ENCODE measurements at regions not wholly inside any gene's neighbourhood (a gene's known extent, or its start where the extent isn't known, plus 50 kb on each side); places are given as distances from the start of the nearest gene placed in this dataset.

- H2BK15ac ChIP-seq (ENCODE audit: low read length) = no peak overlapping the region
- H3K23ac ChIP-seq (ENCODE audit: insufficient read length) = no peak overlapping the region
- no peak for DNase-seq (ENCODE audit: low read depth in 1 of 2, low spot score in 2 of 2)
- peaks cover 0 to 16% (median 5%) of the 10 kb centered on the region in 4 experiments; a peak in 4 of 7 replicates for H3K27me3 ChIP-seq (replicated peaks in 1 of 4; ENCODE audit: control insufficient read depth in 3 of 4, extremely low read depth in 1 of 4, insufficient read depth in 3 of 4, low read length in 3 of 4)
- no peak overlapping the region for H2AFZ ChIP-seq (ENCODE audit: low read length)
- H2BK12ac ChIP-seq (ENCODE audit: low read depth, low read length) = no peak overlapping the region
- no peak overlapping the region for H3K4ac ChIP-seq (replicated peaks; ENCODE audit: insufficient read length, low read depth, low read length)
- no peak overlapping the region for H2BK5ac ChIP-seq (ENCODE audit: low read depth, low read length)
- no peaks in the 10 kb centered on the region for H3K79me1 ChIP-seq (ENCODE audit: low read depth, low read length)
- no peak overlapping the region for H3K27ac ChIP-seq (ENCODE audit: low read depth, low read length)
- no peak overlapping the region for H3K4me3 ChIP-seq (ENCODE audit: extremely low read depth in 1 of 4, insufficient read depth in 2 of 4, low read depth in 3 of 4, low read length in 4 of 4)
- CTCF ChIA-PET (ENCODE audit: partially characterized antibody) = interaction anchor here (0.8 kb wide), 1 partner anchor 47 kb away, joined by 3 read pairs; no protein-coding TSS in a partner anchor
- no peak overlapping the region for H3K18ac ChIP-seq (ENCODE audit: extremely low read depth, low read length)
- H3K9me3 ChIP-seq (ENCODE audit: insufficient read depth in 2 of 2, low read depth in 1 of 2, low read length in 1 of 2) = no peaks in the 10 kb centered on the region
- no peak overlapping the region for H2BK20ac ChIP-seq (ENCODE audit: low read length)
- no peak overlapping the region for H2AK5ac ChIP-seq (ENCODE audit: low read depth, low read length)
- POLR2A ChIA-PET (ENCODE audit: partially characterized antibody) = no interaction called here
- H3K56ac ChIP-seq (replicated peaks; ENCODE audit: insufficient read length, low read depth, low read length) = no peak overlapping the region
- TF ChIP-seq SRF (IDR thresholded peaks at IDR 0.05; ENCODE audit: low read depth, low read length) = no peak
- no peak for TF ChIP-seq CHD2 (IDR thresholded peaks at IDR 0.05; ENCODE audit: low read length)
- no peak for TF ChIP-seq CTBP2 (IDR thresholded peaks at IDR 0.05; ENCODE audit: borderline replicate concordance, insufficient read depth, insufficient read length, low read length)
- TF ChIP-seq SIX5 (IDR thresholded peaks at IDR 0.05; ENCODE audit: low read depth, low read length) = no peak
- no peak for TF ChIP-seq KDM4A (IDR thresholded peaks at IDR 0.05; ENCODE audit: low read depth, low read length, severe bottlenecking)
- no peak for TF ChIP-seq JUND (IDR thresholded peaks at IDR 0.05; ENCODE audit: low read length)
- TF ChIP-seq TAF7 (optimal IDR thresholded peaks at IDR 0.05; ENCODE audit: borderline replicate concordance, low read depth, low read length) = no peak
- no peak for TF ChIP-seq SIN3A (conservative IDR thresholded peaks at IDR 0.05 in 1 of 2, IDR thresholded peaks at IDR 0.05 in 1 of 2; ENCODE audit: low read depth in 1 of 2, low read length in 2 of 2)
- no peak for TF ChIP-seq MAFK (IDR thresholded peaks at IDR 0.05; ENCODE audit: low read depth, low read length)
- no peak for TF ChIP-seq TCF12 (IDR thresholded peaks at IDR 0.05; ENCODE audit: low read depth, low read length)
- no peak overlapping the region for H4K91ac ChIP-seq (replicated peaks; ENCODE audit: insufficient read length, low read length)
- no peaks in the 10 kb centered on the region; the same call in 1 of the 2 replicates for H3K23me2 ChIP-seq (ENCODE audit: low read depth, low read length)
- no peak overlapping the region for H4K5ac ChIP-seq (ENCODE audit: insufficient read length, low read depth, low read length)
- H4K8ac ChIP-seq (ENCODE audit: extremely low read depth, insufficient read depth, low read length) = no peak overlapping the region
- peaks cover 0 to 1% (median 0%) of the 10 kb centered on the region in 4 experiments; a peak in 1 of 7 replicates for H3K4me1 ChIP-seq (replicated peaks in 1 of 4; ENCODE audit: control insufficient read depth in 3 of 4, insufficient read depth in 4 of 4, low read length in 3 of 4)
- no peak overlapping the region for H3K4me2 ChIP-seq (ENCODE audit: insufficient read depth in 1 of 2, low read depth in 2 of 2, low read length in 2 of 2)
- H3K14ac ChIP-seq (ENCODE audit: insufficient read length) = no peak overlapping the region
- FAIRE-seq = no peak
- no peaks in the 10 kb centered on the region for H3K36me3 ChIP-seq (ENCODE audit: control insufficient read depth in 2 of 4, insufficient read depth in 4 of 4, low read length in 3 of 4)
- H4K20me1 ChIP-seq (replicated peaks in 1 of 2; ENCODE audit: control insufficient read depth in 1 of 2, insufficient read depth in 2 of 2, low read length in 2 of 2) = no peaks in the 10 kb centered on the region
- no peak overlapping the region for H2BK120ac ChIP-seq (replicated peaks; ENCODE audit: low read depth, low read length)
- no peak overlapping the region for H3K9ac ChIP-seq (replicated peaks in 1 of 4; ENCODE audit: extremely low read depth in 1 of 4, low read depth in 3 of 4, low read length in 3 of 4)
- H3K79me2 ChIP-seq (ENCODE audit: control insufficient read depth in 1 of 2, insufficient read depth in 2 of 2, low read length in 2 of 2) = no peaks in the 10 kb centered on the region
These were observed 99.3 kb downstream of the ANXA2R start for GRCh38 chr5:42940853-42941252.
